ENCODE measurements at regions not wholly inside any gene's neighbourhood (a gene's known extent, or its start where the extent isn't known, plus 50 kb on each side); places are given as distances from the start of the nearest gene placed in this dataset.

DNA sequence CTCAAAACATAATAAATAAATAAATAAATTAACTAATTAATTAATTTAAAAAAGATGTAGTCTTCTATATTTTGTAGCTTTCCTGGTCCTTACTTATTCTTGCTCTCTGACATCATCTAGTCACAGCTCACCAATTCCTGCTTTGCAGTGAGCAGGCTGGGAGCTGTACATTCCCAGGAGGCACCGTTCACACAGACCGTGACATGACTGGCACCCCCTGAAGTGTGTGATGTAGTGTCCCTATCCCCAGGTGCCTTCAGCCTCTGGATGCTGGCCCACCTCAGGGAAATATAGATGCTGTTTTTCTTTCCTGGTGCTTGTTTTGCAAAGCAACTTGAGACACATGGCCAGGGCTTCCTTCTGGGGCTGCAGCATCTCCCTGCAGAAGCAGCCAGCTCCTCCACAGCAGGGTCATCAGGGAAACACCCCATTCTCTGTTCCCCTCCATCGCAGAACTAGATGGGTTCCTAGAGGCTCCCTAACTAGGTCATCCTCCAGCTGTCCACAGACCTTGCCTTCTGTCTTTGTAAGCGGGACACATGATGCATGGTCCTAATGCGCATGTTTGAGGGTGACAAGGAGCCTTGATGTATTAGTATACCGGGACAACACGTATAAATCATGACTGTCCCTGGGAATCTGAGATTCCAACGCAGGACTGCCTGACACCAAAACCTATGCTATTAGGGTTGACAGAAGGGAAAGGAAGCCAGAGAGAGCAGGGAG, 76.4 kb downstream of the RHOB start:
- no peak overlapping the region for H2AFZ ChIP-seq (ENCODE audit: low read depth, low read length)
- CTCF ChIA-PET = interaction anchor here (0.7 to 1.5 kb wide), 4 partner anchors 9 to 36 kb away, joined by 3 to 4 read pairs (median 4); no protein-coding TSS in a partner anchor
- H3K9me3 ChIP-seq (replicated peaks; ENCODE audit: control insufficient read depth, insufficient read depth, low read length) = no peaks in the 10 kb centered on the region
- H3K27me3 ChIP-seq (ENCODE audit: control insufficient read depth in 2 of 2, insufficient read depth in 2 of 2, low read length in 2 of 2) = no peaks in the 10 kb centered on the region
- peaks cover 7% of the 10 kb centered on the region for H3K4me1 ChIP-seq (ENCODE audit: control insufficient read depth, extremely low read depth, insufficient read depth, low read length)
- H3K4me2 ChIP-seq (ENCODE audit: insufficient read depth, low read length) = no peak overlapping the region
- POLR2A ChIA-PET = no interaction called here
- no peak overlapping the region for H3K4me3 ChIP-seq (replicated peaks in 1 of 3; ENCODE audit: insufficient read depth in 1 of 3, low read depth in 1 of 3, low read length in 3 of 3)
- TF ChIP-seq POLR2AphosphoS5 (IDR thresholded peaks at IDR 0.05; ENCODE audit: insufficient read depth, low read depth, low read length) = no peak
- TF ChIP-seq MYC (IDR thresholded peaks at IDR 0.05; ENCODE audit: low read depth, low read length) = no peak
- TF ChIP-seq EZH2 (IDR thresholded peaks at IDR 0.05; ENCODE audit: borderline replicate concordance, low read depth, low read length, severe bottlenecking) = no peak
- no peak for TF ChIP-seq POLR2A (IDR thresholded peaks at IDR 0.05; ENCODE audit: low read depth, low read length)
- TF ChIP-seq FOS (IDR thresholded peaks at IDR 0.05; ENCODE audit: borderline replicate concordance, insufficient read depth, low read length) = no peak
- H3K36me3 ChIP-seq (ENCODE audit: control insufficient read depth in 2 of 2, extremely low read depth in 1 of 2, insufficient read depth in 2 of 2, low read length in 2 of 2) = no peaks in the 10 kb centered on the region
- H3K9ac ChIP-seq (replicated peaks; ENCODE audit: extremely low read depth, insufficient read depth, low read length) = no peak overlapping the region
- no peaks in the 10 kb centered on the region for H3K9me1 ChIP-seq (replicated peaks; ENCODE audit: control insufficient read depth, extremely low read depth, insufficient read depth, low read length)
- DNase-seq (ENCODE audit: low read depth, low spot score) (no peak), FAIRE-seq (no peak)
- H3K27ac ChIP-seq (ENCODE audit: insufficient read depth, low read depth, low read length) = no peak overlapping the region
- intact Hi-C loops (cut with micrococcal nuclease) = no loop called here
- H4K20me1 ChIP-seq (replicated peaks; ENCODE audit: control insufficient read depth, extremely low read depth, insufficient read depth, low read length) = no peaks in the 10 kb centered on the region
- no peaks in the 10 kb centered on the region for H3K79me2 ChIP-seq (ENCODE audit: control insufficient read depth, insufficient read depth, low read length)
- no TSS peak for BruUV-seq (replicated peaks)
- dilution Hi-C loops (cut with MboI; ENCODE audit: extremely low pct_ligation_motif_present, low sequenced_read_pairs) = no loop called here

DNA sequence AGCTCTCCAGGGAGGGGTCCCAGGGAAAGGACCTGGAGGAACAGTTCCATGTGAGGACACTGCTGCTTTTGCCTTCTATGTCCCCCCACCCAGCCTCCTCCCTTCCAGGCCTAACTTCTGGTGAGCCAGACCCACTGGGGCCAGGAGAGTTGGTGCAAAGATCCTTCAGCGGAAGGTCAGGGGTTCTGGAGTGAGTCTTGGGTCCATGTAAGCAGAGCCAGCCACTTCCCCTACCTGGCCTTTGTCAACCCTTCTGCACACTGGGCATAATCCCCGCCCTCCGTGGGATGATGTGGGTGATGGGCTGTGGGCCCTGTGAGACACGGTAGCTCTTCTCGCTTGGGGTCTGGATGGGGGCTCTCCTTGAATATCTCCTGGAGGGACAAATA, 76.9 kb downstream of the RHOB start:
- TF ChIP-seq JUN (IDR thresholded peaks at IDR 0.05; ENCODE audit: borderline replicate concordance, insufficient read depth, insufficient read length, low read depth) (no peak), EZH2 (IDR thresholded peaks at IDR 0.05; ENCODE audit: borderline replicate concordance, low read depth, low read length, severe bottlenecking) (no peak), MYC (IDR thresholded peaks at IDR 0.05; ENCODE audit: low read depth, low read length) (no peak), GATA2 (IDR thresholded peaks at IDR 0.05; ENCODE audit: insufficient read depth, insufficient read length, low read depth, low read length) (no peak), FOS (IDR thresholded peaks at IDR 0.05; ENCODE audit: borderline replicate concordance, insufficient read depth, low read length) (no peak), POLR2A (IDR thresholded peaks at IDR 0.05; ENCODE audit: low read depth, low read length) (no peak), POLR2AphosphoS5 (IDR thresholded peaks at IDR 0.05; ENCODE audit: insufficient read depth, low read depth, low read length) (no peak)
- TF ChIP-seq, protein P1, sequence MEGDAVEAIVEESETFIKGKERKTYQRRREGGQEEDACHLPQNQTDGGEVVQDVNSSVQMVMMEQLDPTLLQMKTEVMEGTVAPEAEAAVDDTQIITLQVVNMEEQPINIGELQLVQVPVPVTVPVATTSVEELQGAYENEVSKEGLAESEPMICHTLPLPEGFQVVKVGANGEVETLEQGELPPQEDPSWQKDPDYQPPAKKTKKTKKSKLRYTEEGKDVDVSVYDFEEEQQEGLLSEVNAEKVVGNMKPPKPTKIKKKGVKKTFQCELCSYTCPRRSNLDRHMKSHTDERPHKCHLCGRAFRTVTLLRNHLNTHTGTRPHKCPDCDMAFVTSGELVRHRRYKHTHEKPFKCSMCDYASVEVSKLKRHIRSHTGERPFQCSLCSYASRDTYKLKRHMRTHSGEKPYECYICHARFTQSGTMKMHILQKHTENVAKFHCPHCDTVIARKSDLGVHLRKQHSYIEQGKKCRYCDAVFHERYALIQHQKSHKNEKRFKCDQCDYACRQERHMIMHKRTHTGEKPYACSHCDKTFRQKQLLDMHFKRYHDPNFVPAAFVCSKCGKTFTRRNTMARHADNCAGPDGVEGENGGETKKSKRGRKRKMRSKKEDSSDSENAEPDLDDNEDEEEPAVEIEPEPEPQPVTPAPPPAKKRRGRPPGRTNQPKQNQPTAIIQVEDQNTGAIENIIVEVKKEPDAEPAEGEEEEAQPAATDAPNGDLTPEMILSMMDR (IDR thresholded peaks at IDR 0.05; ENCODE audit: extremely low read depth in 1 of 2, insufficient read depth in 1 of 2, low read depth in 1 of 2, low read length in 2 of 2) = no peak
- TF ChIP-seq, protein P2, sequence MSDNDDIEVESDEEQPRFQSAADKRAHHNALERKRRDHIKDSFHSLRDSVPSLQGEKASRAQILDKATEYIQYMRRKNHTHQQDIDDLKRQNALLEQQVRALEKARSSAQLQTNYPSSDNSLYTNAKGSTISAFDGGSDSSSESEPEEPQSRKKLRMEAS (IDR thresholded peaks at IDR 0.05; ENCODE audit: insufficient read depth, insufficient read length) = no peak
- no TSS peak for BruUV-seq (replicated peaks)
- POLR2A ChIA-PET = no interaction called here
- no peaks in the 10 kb centered on the region for H3K36me3 ChIP-seq (ENCODE audit: control insufficient read depth in 2 of 2, extremely low read depth in 1 of 2, insufficient read depth in 2 of 2, low read length in 2 of 2)
- H3K9me1 ChIP-seq (replicated peaks; ENCODE audit: control insufficient read depth, extremely low read depth, insufficient read depth, low read length) = no peaks in the 10 kb centered on the region
- CTCF ChIA-PET = interaction anchor here (0.7 to 1.5 kb wide), 3 partner anchors 9 to 35 kb away, joined by 3 to 4 read pairs (median 3); no protein-coding TSS in a partner anchor
- intact Hi-C loops (cut with micrococcal nuclease) = no loop called here
- H3K4me3 ChIP-seq (replicated peaks in 1 of 3; ENCODE audit: insufficient read depth in 1 of 3, low read depth in 1 of 3, low read length in 3 of 3) = no peak overlapping the region
- no peaks in the 10 kb centered on the region for H3K9me3 ChIP-seq (replicated peaks; ENCODE audit: control insufficient read depth, insufficient read depth, low read length)
- no peaks in the 10 kb centered on the region for H3K27me3 ChIP-seq (ENCODE audit: control insufficient read depth in 2 of 2, insufficient read depth in 2 of 2, low read length in 2 of 2)
- H3K4me2 ChIP-seq (ENCODE audit: insufficient read depth, low read length) = no peak overlapping the region
- H3K79me2 ChIP-seq (ENCODE audit: control insufficient read depth, insufficient read depth, low read length) = no peaks in the 10 kb centered on the region
- H3K27ac ChIP-seq (ENCODE audit: insufficient read depth, low read depth, low read length) = no peak overlapping the region
- DNase-seq (ENCODE audit: low read depth, low spot score) = no peak
- dilution Hi-C loops (cut with MboI; ENCODE audit: extremely low pct_ligation_motif_present, low sequenced_read_pairs) = no loop called here
- no peak overlapping the region for H3K9ac ChIP-seq (replicated peaks; ENCODE audit: extremely low read depth, insufficient read depth, low read length)
- H3K4me1 ChIP-seq (ENCODE audit: control insufficient read depth, extremely low read depth, insufficient read depth, low read length) = peaks cover 7% of the 10 kb centered on the region
- H2AFZ ChIP-seq (ENCODE audit: low read depth, low read length) = no peak overlapping the region
- H4K20me1 ChIP-seq (replicated peaks; ENCODE audit: control insufficient read depth, extremely low read depth, insufficient read depth, low read length) = no peaks in the 10 kb centered on the region
- no peak for FAIRE-seq

Data from endothelial cell of umbilical vein (primary cell).